GM12878 (cell line): ENCODE measurements at regions not wholly inside any gene's neighbourhood (a gene's known extent, or its start where the extent isn't known, plus 50 kb on each side); places are given as distances from the start of the nearest gene placed in this dataset.
A peak's percentile ranks its signal among the peaks of the same experiment; 100 is the strongest.

ENCODE experiments used
- ATAC-seq: fragments of 200-7000 bp; cut with Tn5 transposase; 3 replicates; pipeline ENCODE4 v1.9.1; 2020; ENCODE audit warnings: mild to moderate bottlenecking, moderate library complexity
- BruUV-seq: library from RNA; stranded (reverse); fragments of 400-500 nt; replicated peaks from 2 replicates; lab custom pipeline; 2021; lab: Mats Ljungman, UMichigan
- CTCF ChIA-PET: fragments of 300-600 bp; sonication (Branson Sonifier 250); formaldehyde crosslinking; extraction: SDS; loops from one replicate; lab custom pipeline; 2021; ENCODE audit warnings: inconsistent platforms; lab: Yijun Ruan, JAX
- POLR2A ChIA-PET: fragments of 350-600 bp; formaldehyde crosslinking; extraction: SDS; loops from one replicate; lab custom pipeline; 2021; ENCODE audit warnings: inconsistent platforms; lab: Charles Lee
- RAD21 ChIA-PET: fragments of 300-600 bp; sonication (Branson Sonifier 250); formaldehyde crosslinking; loops from one replicate; lab custom pipeline; 2023; ENCODE audit warnings: antibody characterized with exemption; ENCODE audit not compliant: unreplicated experiment; lab: Charles Lee
- SMC1A ChIA-PET: fragments of 300-600 bp; sonication (Branson Sonifier 250); formaldehyde crosslinking; loops from one replicate; lab custom pipeline; 2023; ENCODE audit not compliant: unreplicated experiment, uncharacterized antibody; lab: Charles Lee
- DNase-seq: peaks from one replicate; pipeline ENCODE4 v3.0.0-alpha.2; 2011; ENCODE audit warnings: low read depth, low spot score
- FAIRE-seq: peaks from 3 replicates; lab custom pipeline; 2011; peaks lifted over from hg19 to GRCh38; lab: Jason Lieb, UNC
- H2AFZ ChIP-seq: 2 replicates; pipeline ENCODE4 v1.6.0; 2011; ENCODE audit warnings: low read depth, low read length, control low read depth; ENCODE audit not compliant: control insufficient read depth
- H3K27ac ChIP-seq: 2 replicates; pipeline ENCODE4 v1.5.1; 2011; ENCODE audit warnings: control low read depth; ENCODE audit not compliant: control insufficient read depth, insufficient read depth
- H3K27me3 ChIP-seq, 2 experiments: replicated peaks in 1 of 2; 2 replicates each; pipeline versions ENCODE4 v1.6.0 to v1.6.1; 2011; ENCODE audit warnings: low read length in 1 of 2; ENCODE audit not compliant: control insufficient read depth in 2 of 2, insufficient read depth in 2 of 2
- H3K36me3 ChIP-seq, 2 experiments: 2 replicates each; pipeline ENCODE4 v1.5.1; 2011; ENCODE audit warnings: low read length in 1 of 2; ENCODE audit not compliant: control insufficient read depth in 2 of 2, insufficient read depth in 2 of 2
- H3K4me1 ChIP-seq: 2 replicates; pipeline ENCODE4 v1.6.1; 2011; ENCODE audit warnings: mild to moderate bottlenecking, low read length, moderate library complexity, mixed read lengths; ENCODE audit not compliant: control insufficient read depth, insufficient read depth
- H3K4me2 ChIP-seq: 2 replicates; pipeline ENCODE4 v1.6.0; 2011; ENCODE audit warnings: control low read depth; ENCODE audit not compliant: control insufficient read depth, insufficient read depth
- H3K4me3 ChIP-seq: fragments of 200-600 bp; sonication (generic); 2 replicates; pipeline ENCODE4 v1.5.1; 2016
- H3K79me2 ChIP-seq: 2 replicates; pipeline ENCODE4 v1.6.0; 2011; ENCODE audit warnings: low read length; ENCODE audit not compliant: control insufficient read depth, insufficient read depth
- H3K9ac ChIP-seq: 2 replicates; pipeline ENCODE4 v1.8.0; 2011; ENCODE audit warnings: low read length, control low read depth, mixed read lengths; ENCODE audit not compliant: control insufficient read depth, insufficient read depth
- H3K9me3 ChIP-seq: replicated peaks from 3 replicates; pipeline ENCODE4 v1.5.1; 2011; ENCODE audit warnings: mild to moderate bottlenecking, low read length; ENCODE audit not compliant: control insufficient read depth, insufficient read depth
- H4K20me1 ChIP-seq: 2 replicates; pipeline ENCODE4 v1.6.0; 2011; ENCODE audit not compliant: control insufficient read depth, insufficient read depth
- BMI1 ChIP-seq: fragments of 450-650 bp; IDR thresholded peaks from 2 replicates; pipeline ENCODE4 v1.6.1; 2016; ENCODE audit warnings: mild to moderate bottlenecking, moderate library complexity, borderline replicate concordance
- CBFB ChIP-seq: IDR thresholded peaks from 2 replicates; pipeline ENCODE4 v1.6.1; 2016; ENCODE audit warnings: antibody characterized with exemption, low read depth
- MTA2 ChIP-seq: fragments of 450-650 bp; IDR thresholded peaks from 2 replicates; pipeline ENCODE4 v1.6.1; 2016; ENCODE audit warnings: low read depth, mild to moderate bottlenecking, moderate library complexity
- NFXL1 ChIP-seq: fragments of 450-650 bp; IDR thresholded peaks from 2 replicates; pipeline ENCODE4 v1.6.1; 2017; ENCODE audit warnings: antibody characterized with exemption, mild to moderate bottlenecking, borderline replicate concordance
- PAX8 ChIP-seq: fragments of 450-650 bp; IDR thresholded peaks from 2 replicates; pipeline ENCODE4 v1.6.1; 2017; ENCODE audit warnings: mild to moderate bottlenecking, moderate library complexity
- TARDBP ChIP-seq: IDR thresholded peaks from 2 replicates; pipeline ENCODE4 v1.6.1; 2016; ENCODE audit warnings: borderline replicate concordance
- WGBS: methylation state at CpG from one replicate; pipeline ENCODE4 v1.1.6; 2016; ENCODE audit warnings: low lambda C conversion rate; ENCODE audit not compliant: insufficient replicate concordance, insufficient coverage; ENCODE audit errors: missing lambda C conversion rate; 5-methylcytosine and 5-hydroxymethylcytosine counted together
- in situ Hi-C: fragments of 300-500 bp; cut with MboI; formaldehyde crosslinking; loops from 9 replicates; pipeline ENCODE4 v1.14.3; 2018; ENCODE audit warnings: mixed read lengths
- intact Hi-C: fragments of 100-400 bp; cut with micrococcal nuclease; formaldehyde crosslinking; loops from one replicate; pipeline ENCODE4 v1.14.2; 2022; ENCODE audit not compliant: unreplicated experiment
- TF ChIP-seq, protein P1 (sequence below), 3 experiments: IDR thresholded peaks in 2 of 3; conservative IDR thresholded peaks in 1 of 3; 2 replicates each; pipeline ENCODE4 v1.5.1; 2011; ENCODE audit warnings: low read depth in 3 of 3, low read length in 3 of 3, mild to moderate bottlenecking in 3 of 3, control low read depth in 2 of 3, moderate library complexity in 2 of 3, inconsistent platforms in 1 of 3, mixed read lengths in 1 of 3; ENCODE audit not compliant: control insufficient read depth in 2 of 3, insufficient read depth in 1 of 3; ENCODE audit errors: extremely low read depth in 1 of 3
- TF ChIP-seq, protein P2 (sequence below): fragments of 450-650 bp; formaldehyde crosslinking; IDR thresholded peaks from 2 replicates; pipeline ENCODE4 v1.4.0; 2022; ENCODE audit warnings: mild to moderate bottlenecking, moderate library complexity

DNA sequence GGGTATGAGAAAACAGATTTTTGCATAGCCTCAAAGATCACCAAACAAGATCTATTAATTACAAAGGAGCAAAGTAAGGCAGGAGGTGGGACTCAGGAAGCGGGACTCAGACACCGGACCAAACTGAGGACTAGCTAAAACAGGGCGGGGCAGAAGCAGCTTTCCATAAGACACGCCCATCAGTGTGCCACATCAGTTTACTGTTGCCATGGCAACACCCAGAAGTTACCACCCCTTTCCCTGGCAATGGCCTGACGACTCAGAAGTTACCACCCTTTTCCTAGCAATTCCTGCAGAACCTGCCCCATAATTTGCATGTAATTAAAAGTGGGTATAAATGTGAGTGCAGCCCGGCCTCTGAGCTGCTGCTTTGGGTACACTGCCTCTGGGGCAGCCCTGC lies 173.9 kb downstream of the SHANK2 start:
- no peak overlapping the region for H3K27ac ChIP-seq
- H3K4me3 ChIP-seq, result no peak overlapping the region
- DNase-seq, result no peak
- intact Hi-C loops (no loop called here), in situ Hi-C loops (no loop called here)
- no peak for FAIRE-seq
- RAD21 ChIA-PET, result no interaction called here
- SMC1A ChIA-PET, result no interaction called here
- no peaks in the 10 kb centered on the region; the same call in 2 of the 3 replicates for H3K9me3 ChIP-seq
- POLR2A ChIA-PET, result no interaction called here
- no peaks in the 10 kb centered on the region for H4K20me1 ChIP-seq
- H2AFZ ChIP-seq, result no peak overlapping the region
- CTCF ChIA-PET, result no interaction called here
- WGBS, result 38% methylated on average over 6 of the region's 6 CpGs
- no peaks in the 10 kb centered on the region for H3K4me1 ChIP-seq
- BruUV-seq, result no TSS peak
- no peaks in the 10 kb centered on the region for H3K36me3 ChIP-seq
- no peaks in the 10 kb centered on the region for H3K27me3 ChIP-seq
- no peak overlapping the region for H3K4me2 ChIP-seq
- TF ChIP-seq NFXL1 (no peak), BMI1 (peak; percentile 55; the same call in 1 of the 2 replicates), CBFB (no peak)
- ATAC-seq, result no peak
- H3K9ac ChIP-seq, result no peak overlapping the region
- no peaks in the 10 kb centered on the region for H3K79me2 ChIP-seq

DNA sequence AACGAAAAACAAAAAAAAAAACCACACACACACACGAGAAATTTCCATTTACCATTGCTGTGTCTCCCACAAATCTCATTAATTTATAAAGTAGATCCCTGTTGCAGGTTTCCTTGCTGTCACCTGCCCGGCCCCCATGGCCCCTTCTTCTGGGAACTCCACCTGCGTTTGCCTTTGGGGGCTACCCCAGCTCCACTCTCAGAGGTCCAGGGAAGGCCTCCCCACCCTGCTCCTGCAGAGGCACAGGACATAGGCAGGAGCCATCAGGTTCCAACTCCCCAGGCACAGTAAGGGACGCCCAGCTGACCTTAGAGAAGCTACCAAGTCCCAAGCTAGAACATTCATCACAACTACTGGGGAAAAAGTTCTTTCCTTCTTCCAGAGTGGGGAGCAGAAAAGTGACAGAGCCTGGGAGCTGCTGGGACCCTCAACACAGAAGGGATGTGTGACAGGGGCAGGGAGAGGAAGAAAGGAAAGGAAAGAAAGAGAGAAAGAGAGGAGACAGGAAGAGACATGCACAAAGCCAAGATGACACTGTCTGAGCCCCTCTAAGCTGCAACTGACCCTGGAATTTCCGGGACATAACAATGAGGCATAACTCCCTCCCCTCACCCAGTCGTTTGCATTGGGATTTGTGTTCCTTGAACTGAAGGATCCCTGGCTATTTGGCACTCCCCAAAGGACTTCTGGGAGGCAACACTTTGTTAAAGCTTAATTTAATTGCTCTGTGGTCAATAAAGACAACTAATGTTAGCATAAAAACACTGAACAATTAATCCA lies 175.7 kb downstream of the SHANK2 start:
- POLR2A ChIA-PET, result no interaction called here
- RAD21 ChIA-PET, result no interaction called here
- no peak for ATAC-seq
- TF ChIP-seq TARDBP (no peak), PAX8 (no peak), MTA2 (no peak)
- TF ChIP-seq, protein P1, sequence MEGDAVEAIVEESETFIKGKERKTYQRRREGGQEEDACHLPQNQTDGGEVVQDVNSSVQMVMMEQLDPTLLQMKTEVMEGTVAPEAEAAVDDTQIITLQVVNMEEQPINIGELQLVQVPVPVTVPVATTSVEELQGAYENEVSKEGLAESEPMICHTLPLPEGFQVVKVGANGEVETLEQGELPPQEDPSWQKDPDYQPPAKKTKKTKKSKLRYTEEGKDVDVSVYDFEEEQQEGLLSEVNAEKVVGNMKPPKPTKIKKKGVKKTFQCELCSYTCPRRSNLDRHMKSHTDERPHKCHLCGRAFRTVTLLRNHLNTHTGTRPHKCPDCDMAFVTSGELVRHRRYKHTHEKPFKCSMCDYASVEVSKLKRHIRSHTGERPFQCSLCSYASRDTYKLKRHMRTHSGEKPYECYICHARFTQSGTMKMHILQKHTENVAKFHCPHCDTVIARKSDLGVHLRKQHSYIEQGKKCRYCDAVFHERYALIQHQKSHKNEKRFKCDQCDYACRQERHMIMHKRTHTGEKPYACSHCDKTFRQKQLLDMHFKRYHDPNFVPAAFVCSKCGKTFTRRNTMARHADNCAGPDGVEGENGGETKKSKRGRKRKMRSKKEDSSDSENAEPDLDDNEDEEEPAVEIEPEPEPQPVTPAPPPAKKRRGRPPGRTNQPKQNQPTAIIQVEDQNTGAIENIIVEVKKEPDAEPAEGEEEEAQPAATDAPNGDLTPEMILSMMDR (IDR thresholded peaks at IDR 0.05 in 2 of 3, conservative IDR thresholded peaks at IDR 0.05 in 1 of 3; ENCODE audit: control insufficient read depth in 2 of 3, extremely low read depth in 1 of 3, insufficient read depth in 1 of 3, low read depth in 3 of 3, low read length in 3 of 3), result no peak
- TF ChIP-seq, protein P2, sequence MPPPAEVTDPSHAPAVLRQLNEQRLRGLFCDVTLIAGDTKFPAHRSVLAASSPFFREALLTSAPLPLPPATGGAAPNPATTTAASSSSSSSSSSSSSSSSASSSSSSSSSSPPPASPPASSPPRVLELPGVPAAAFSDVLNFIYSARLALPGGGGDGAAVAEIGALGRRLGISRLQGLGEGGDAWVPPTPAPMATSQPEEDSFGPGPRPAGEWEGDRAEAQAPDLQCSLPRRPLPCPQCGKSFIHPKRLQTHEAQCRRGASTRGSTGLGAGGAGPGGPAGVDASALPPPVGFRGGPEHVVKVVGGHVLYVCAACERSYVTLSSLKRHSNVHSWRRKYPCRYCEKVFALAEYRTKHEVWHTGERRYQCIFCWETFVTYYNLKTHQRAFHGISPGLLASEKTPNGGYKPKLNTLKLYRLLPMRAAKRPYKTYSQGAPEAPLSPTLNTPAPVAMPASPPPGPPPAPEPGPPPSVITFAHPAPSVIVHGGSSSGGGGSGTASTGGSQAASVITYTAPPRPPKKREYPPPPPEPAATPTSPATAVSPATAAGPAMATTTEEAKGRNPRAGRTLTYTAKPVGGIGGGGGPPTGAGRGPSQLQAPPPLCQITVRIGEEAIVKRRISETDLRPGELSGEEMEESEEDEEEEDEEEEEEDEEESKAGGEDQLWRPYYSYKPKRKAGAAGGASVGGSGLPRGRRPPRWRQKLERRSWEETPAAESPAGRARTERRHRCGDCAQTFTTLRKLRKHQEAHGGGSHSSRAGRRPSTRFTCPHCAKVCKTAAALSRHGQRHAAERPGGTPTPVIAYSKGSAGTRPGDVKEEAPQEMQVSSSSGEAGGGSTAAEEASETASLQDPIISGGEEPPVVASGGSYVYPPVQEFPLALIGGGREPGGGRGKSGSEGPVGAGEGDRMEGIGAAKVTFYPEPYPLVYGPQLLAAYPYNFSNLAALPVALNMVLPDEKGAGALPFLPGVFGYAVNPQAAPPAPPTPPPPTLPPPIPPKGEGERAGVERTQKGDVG (CRISPR knock-in tag), result no peak

More for the DNA sequence above, 175.7 kb downstream of the SHANK2 start:
- BruUV-seq, result no TSS peak
- 4% methylated on average over 7 of the region's 7 CpGs for WGBS
- intact Hi-C loops (no loop called here), in situ Hi-C loops (no loop called here)
- H3K9ac ChIP-seq, result no peak overlapping the region
- H3K27ac ChIP-seq, result no peak overlapping the region
- H2AFZ ChIP-seq, result no peak overlapping the region
- H3K4me3 ChIP-seq, result no peak overlapping the region
- FAIRE-seq (no peak), DNase-seq (no peak)
- H3K36me3 ChIP-seq, result no peaks in the 10 kb centered on the region
- H3K79me2 ChIP-seq, result no peaks in the 10 kb centered on the region
- no peak overlapping the region for H3K4me2 ChIP-seq
- H3K9me3 ChIP-seq, result no peaks in the 10 kb centered on the region; the same call in 2 of the 3 replicates
- ChIA-PET SMC1A (interaction anchor here (0.7 to 1.1 kb wide), 2 partner anchors 134 to 343 kb away, joined by 3 read pairs; no protein-coding TSS in a partner anchor), CTCF (interaction anchor here (0.6 kb wide), 1 partner anchor 16 kb away, joined by 4 read pairs; no protein-coding TSS in a partner anchor)
- no peaks in the 10 kb centered on the region for H3K27me3 ChIP-seq
- no peaks in the 10 kb centered on the region for H3K4me1 ChIP-seq
- H4K20me1 ChIP-seq, result no peaks in the 10 kb centered on the region
